IMR-90 (cell line): ENCODE measurements at regions not wholly inside any gene's neighbourhood (a gene's known extent, or its start where the extent isn't known, plus 50 kb on each side); places are given as distances from the start of the nearest gene placed in this dataset.

ENCODE experiments used
- ATAC-seq: fragments of 200-7000 bp; cut with Tn5 transposase; 2 replicates; pipeline ENCODE4 v1.9.1; 2020; ENCODE audit warnings: low read depth, mild to moderate bottlenecking, moderate library complexity
- BruUV-seq: library from RNA; stranded (reverse); fragments of 400-500 nt; replicated peaks from 2 replicates; lab custom pipeline; 2021; lab: Mats Ljungman, UMichigan
- CTCF ChIA-PET: fragments of 300-600 bp; formaldehyde crosslinking; extraction: SDS; loops from one replicate; lab custom pipeline; 2021; ENCODE audit warnings: antibody characterized with exemption; lab: Yijun Ruan, JAX
- POLR2A ChIA-PET: fragments of 300-600 bp; sonication (Branson Sonifier 250); formaldehyde crosslinking; loops from one replicate; lab custom pipeline; 2022; ENCODE audit warnings: antibody characterized with exemption; ENCODE audit not compliant: unreplicated experiment; lab: Charles Lee
- DNase-seq: peaks from one replicate; pipeline ENCODE4 v3.0.0; 2013
- H2AFZ ChIP-seq: replicated peaks from 2 replicates; pipeline ENCODE3; 2013; ENCODE audit warnings: low read length, mild to moderate bottlenecking; ENCODE audit not compliant: poor library complexity
- H2AK5ac ChIP-seq: 2 replicates; pipeline ENCODE4 v1.6.1; 2013; ENCODE audit warnings: low read depth, low read length, inconsistent platforms
- H2AK9ac ChIP-seq: replicated peaks from 2 replicates; pipeline ENCODE3; 2013; ENCODE audit warnings: mild to moderate bottlenecking, low read depth, low read length, moderate library complexity; ENCODE audit not compliant: poor library complexity
- H2BK120ac ChIP-seq: 2 replicates; pipeline ENCODE4 v1.6.1; 2013; ENCODE audit warnings: low read depth, low read length, inconsistent platforms
- H2BK15ac ChIP-seq: 3 replicates; pipeline ENCODE4 v1.6.1; 2013; ENCODE audit warnings: low read depth, low read length, inconsistent platforms
- H2BK20ac ChIP-seq: 2 replicates; pipeline ENCODE4 v1.6.1; 2013; ENCODE audit warnings: low read depth, mild to moderate bottlenecking, inconsistent platforms, low read length, moderate library complexity
- H2BK5ac ChIP-seq: 2 replicates; pipeline ENCODE4 v1.6.1; 2013; ENCODE audit warnings: mild to moderate bottlenecking, low read depth, low read length, inconsistent platforms; ENCODE audit not compliant: poor library complexity, severe bottlenecking
- H3K14ac ChIP-seq: replicated peaks from 2 replicates; pipeline ENCODE4 v1.6.1; 2013; ENCODE audit warnings: low read depth, low read length, inconsistent platforms
- H3K18ac ChIP-seq: 2 replicates; pipeline ENCODE4 v1.6.1; 2013; ENCODE audit warnings: low read depth, low read length, control low read depth
- H3K23ac ChIP-seq: 2 replicates; pipeline ENCODE4 v1.6.1; 2013; ENCODE audit warnings: low read depth, low read length, inconsistent platforms
- H3K27ac ChIP-seq: 2 replicates; pipeline ENCODE4 v1.5.1; 2013; ENCODE audit warnings: mild to moderate bottlenecking, control low read depth, low read length; ENCODE audit not compliant: insufficient read depth
- H3K27me3 ChIP-seq: 2 replicates; pipeline ENCODE4 v1.6.1; 2013; ENCODE audit warnings: low read length; ENCODE audit not compliant: control insufficient read depth, insufficient read depth
- H3K36me3 ChIP-seq: 2 replicates; pipeline ENCODE4 v1.6.1; 2013; ENCODE audit warnings: low read length, mixed read lengths; ENCODE audit not compliant: control insufficient read depth, insufficient read depth
- H3K4ac ChIP-seq: 2 replicates; pipeline ENCODE4 v1.6.1; 2013; ENCODE audit warnings: low read depth, low read length, inconsistent platforms
- H3K4me1 ChIP-seq: 2 replicates; pipeline ENCODE4 v1.6.1; 2013; ENCODE audit warnings: low read length, mixed read lengths; ENCODE audit not compliant: control insufficient read depth, insufficient read depth
- H3K4me2 ChIP-seq: 2 replicates; pipeline ENCODE4 v1.6.1; 2013; ENCODE audit warnings: low read depth, mild to moderate bottlenecking, control low read depth, low read length, moderate library complexity
- H3K4me3 ChIP-seq: 2 replicates; pipeline ENCODE4 v1.5.1; 2013; ENCODE audit warnings: low read depth, mild to moderate bottlenecking, control low read depth, low read length, moderate library complexity; ENCODE audit not compliant: insufficient read depth
- H3K56ac ChIP-seq: 2 replicates; pipeline ENCODE4 v1.6.1; 2013; ENCODE audit warnings: low read length, inconsistent platforms; ENCODE audit not compliant: insufficient read depth; ENCODE audit errors: extremely low read depth
- H3K79me1 ChIP-seq, 2 experiments: 2 replicates each; pipeline ENCODE4 v1.6.1; 2013; ENCODE audit warnings: low read length in 2 of 2, inconsistent platforms in 1 of 2, low read depth in 1 of 2
- H3K9ac ChIP-seq: 2 replicates; pipeline ENCODE4 v1.6.1; 2013; ENCODE audit warnings: low read depth, low read length, control low read depth
- H3K9me1 ChIP-seq: 2 replicates; pipeline ENCODE4 v1.6.1; 2013; ENCODE audit warnings: low read length, inconsistent platforms; ENCODE audit not compliant: insufficient read depth
- H3K9me3 ChIP-seq: 2 replicates; pipeline ENCODE4 v1.6.1; 2013; ENCODE audit warnings: low read length; ENCODE audit not compliant: control insufficient read depth, insufficient read depth
- H4K20me1 ChIP-seq: 2 replicates; pipeline ENCODE4 v1.6.1; 2013; ENCODE audit warnings: low read length, inconsistent platforms; ENCODE audit not compliant: insufficient read depth
- H4K5ac ChIP-seq: 2 replicates; pipeline ENCODE4 v1.6.1; 2013; ENCODE audit warnings: mild to moderate bottlenecking, low read depth, low read length, control low read depth
- H4K8ac ChIP-seq, 2 experiments: 2 replicates each; pipeline ENCODE4 v1.6.1; 2013; ENCODE audit warnings: low read depth in 2 of 2, low read length in 2 of 2, control low read depth in 1 of 2, inconsistent platforms in 1 of 2
- H4K91ac ChIP-seq: 2 replicates; pipeline ENCODE4 v1.6.1; 2013; ENCODE audit warnings: low read depth, low read length, inconsistent platforms; ENCODE audit not compliant: insufficient read depth
- BHLHE40 ChIP-seq: fragments of 150-350 bp; IDR thresholded peaks from 2 replicates; pipeline ENCODE4 v1.6.1; 2016; ENCODE audit warnings: mild to moderate bottlenecking, low read depth, low read length
- MAFK ChIP-seq: IDR thresholded peaks from 2 replicates; pipeline ENCODE4 v1.6.1; 2012; ENCODE audit warnings: low read depth, low read length, improper control_type of control experiment
- MXI1 ChIP-seq: IDR thresholded peaks from 2 replicates; pipeline ENCODE4 v1.6.1; 2012; ENCODE audit warnings: low read depth, mild to moderate bottlenecking, low read length, moderate library complexity, borderline replicate concordance
- NFE2L2 ChIP-seq: fragments of 150-350 bp; IDR thresholded peaks from 2 replicates; pipeline ENCODE4 v1.6.1; 2016; ENCODE audit warnings: low read depth, mild to moderate bottlenecking, low read length
- WGBS, 2 experiments: methylation state at CpG; one replicate each; pipeline versions ENCODE4 v1.1.5 to v1.1.7; 2013; ENCODE audit warnings: missing lambda C conversion rate in 2 of 2; ENCODE audit not compliant: insufficient read length in 1 of 2; ENCODE audit errors: extremely low coverage in 2 of 2; 5-methylcytosine and 5-hydroxymethylcytosine counted together
- dilution Hi-C: fragments of 300-500 bp; cut with HindIII; formaldehyde crosslinking; loops from one replicate; pipeline ENCODE4 v1.14.3; 2018; ENCODE audit warnings: low sequenced_read_pairs; ENCODE audit not compliant: unreplicated experiment
- in situ Hi-C: fragments of 300-500 bp; cut with MboI; formaldehyde crosslinking; loops from 3 replicates; pipeline ENCODE4 v1.14.3; 2019; ENCODE audit warnings: low sequenced_read_pairs, inconsistent platforms, mixed read lengths
- intact Hi-C: fragments of 100-400 bp; cut with micrococcal nuclease; formaldehyde crosslinking; loops from 2 replicates; pipeline ENCODE4 v1.10.0; 2022

DNA sequence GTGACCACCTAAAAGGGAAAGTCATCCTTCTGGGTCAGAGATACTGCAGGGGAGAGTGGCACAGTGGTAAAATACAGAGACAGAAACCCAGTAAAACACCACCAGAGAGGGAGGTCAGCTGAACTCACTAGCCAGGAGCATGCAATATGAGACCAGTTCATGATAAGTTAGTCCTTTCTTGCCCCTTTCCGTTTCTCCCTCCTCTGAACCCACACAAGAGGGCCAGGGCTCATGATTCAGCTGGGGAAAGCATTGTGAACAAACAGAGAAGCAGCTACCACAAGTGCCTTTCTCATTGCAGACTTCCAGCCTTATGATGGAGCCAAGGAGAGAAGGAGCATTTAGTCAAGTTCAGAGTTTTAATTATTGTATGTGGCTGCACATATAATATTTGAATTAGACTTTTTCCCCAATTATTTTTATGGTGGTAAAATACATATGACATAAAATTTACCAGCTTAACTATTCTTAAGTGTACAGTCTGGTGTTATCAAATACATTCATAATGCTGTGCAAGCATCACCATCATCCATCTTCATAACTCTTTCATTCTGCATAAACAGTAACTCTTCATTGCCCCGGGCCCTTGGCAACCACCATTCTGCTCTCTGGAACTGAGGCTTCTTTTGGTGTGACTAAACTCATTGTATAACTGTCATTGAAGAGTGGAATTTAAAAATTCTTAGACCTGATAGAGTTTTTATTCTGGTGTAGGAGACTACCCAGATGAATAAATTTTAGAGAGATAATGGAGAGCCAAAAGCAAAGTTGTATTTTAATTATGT is 114.6 kb downstream of the DDIT4L start:
- no peaks in the 10 kb centered on the region for H3K9me3 ChIP-seq
- no peak overlapping the region for H2AK5ac ChIP-seq
- dilution Hi-C loops, result no loop called here
- CTCF ChIA-PET, result interaction anchor here (1.0 kb wide), 1 partner anchor 17 kb away, joined by 3 read pairs; no protein-coding TSS in a partner anchor
- no peak overlapping the region for H3K27ac ChIP-seq
- no peak overlapping the region for H3K23ac ChIP-seq
- BruUV-seq, result no TSS peak
- no peak overlapping the region for H4K91ac ChIP-seq
- DNase-seq, result no peak
- H4K8ac ChIP-seq, result no peak overlapping the region
- no peak overlapping the region for H3K4me2 ChIP-seq
- no peak overlapping the region for H3K4me3 ChIP-seq
- H2BK15ac ChIP-seq, result no peak overlapping the region
- H3K79me1 ChIP-seq, result no peaks in the 10 kb centered on the region
- intact Hi-C loops, result no loop called here
- H2AFZ ChIP-seq, result no peak overlapping the region
- H3K9me1 ChIP-seq, result no peaks in the 10 kb centered on the region; the same call in 1 of the 2 replicates
- in situ Hi-C loops, result no loop called here
- H3K18ac ChIP-seq, result no peak overlapping the region
- H2BK120ac ChIP-seq, result no peak overlapping the region
- no CpG with 5 or more reads among the region's 2 CpGs for WGBS, 2 experiments
- ATAC-seq, result peak; percentile 42
- no peak overlapping the region for H2BK5ac ChIP-seq
- H4K5ac ChIP-seq, result no peak overlapping the region
- no peak overlapping the region for H2BK20ac ChIP-seq
- no peaks in the 10 kb centered on the region for H3K36me3 ChIP-seq
- POLR2A ChIA-PET, result no interaction called here
- H3K56ac ChIP-seq, result no peak overlapping the region
- H3K9ac ChIP-seq, result no peak overlapping the region
- H3K27me3 ChIP-seq, result no peaks in the 10 kb centered on the region; the same call in 1 of the 2 replicates
- no peak overlapping the region for H3K14ac ChIP-seq
- no peak overlapping the region for H2AK9ac ChIP-seq
- TF ChIP-seq NFE2L2 (no peak), BHLHE40 (no peak), MAFK (no peak), MXI1 (no peak)
- no peaks in the 10 kb centered on the region for H3K4me1 ChIP-seq
- H3K4ac ChIP-seq, result no peak overlapping the region
- H4K20me1 ChIP-seq, result no peaks in the 10 kb centered on the region
